Aorta (tissue), 5 donors: ENCODE measurements at regions not wholly inside any gene's neighbourhood (a gene's known extent, or its start where the extent isn't known, plus 50 kb on each side); places are given as distances from the start of the nearest gene placed in this dataset.

Experiments used
- ATAC-seq: fragments of 200-7000 bp; cut with Tn5 transposase; one replicate; pipeline ENCODE4 v1.9.1; 2022; ENCODE audit warnings: moderate library complexity; ENCODE audit not compliant: low FRiP score
- DNase-seq, 2 donors: peaks; one replicate each; pipeline ENCODE4 v3.0.0-alpha.2; 2020
- H3K27ac ChIP-seq, 2 donors: one replicate each; pipeline ENCODE4 v1.5.1; 2013; ENCODE audit warnings: low read length in 2 of 2, mild to moderate bottlenecking in 2 of 2, moderate library complexity in 2 of 2, control low read depth in 1 of 2, inconsistent platforms in 1 of 2, low read depth in 1 of 2
- H3K27me3 ChIP-seq, 2 donors: one replicate each; pipeline ENCODE4 v1.6.1; 2013; ENCODE audit warnings: control low read depth in 1 of 2, low read length in 1 of 2, mild to moderate bottlenecking in 1 of 2, moderate library complexity in 1 of 2; ENCODE audit not compliant: insufficient read depth in 2 of 2, control insufficient read depth in 1 of 2
- H3K36me3 ChIP-seq, 2 donors: one replicate each; pipeline ENCODE4 v1.6.1; 2013; ENCODE audit warnings: control low read depth in 1 of 2, low read length in 1 of 2, mild to moderate bottlenecking in 1 of 2; ENCODE audit not compliant: insufficient read depth in 2 of 2, control insufficient read depth in 1 of 2
- H3K4me1 ChIP-seq, 2 donors: one replicate each; pipeline ENCODE4 v1.6.1; 2013; ENCODE audit warnings: low read length in 2 of 2, control low read depth in 1 of 2, mild to moderate bottlenecking in 1 of 2, moderate library complexity in 1 of 2; ENCODE audit not compliant: insufficient read depth in 2 of 2, control insufficient read depth in 1 of 2
- H3K4me3 ChIP-seq, 2 donors: one replicate each; pipeline ENCODE4 v1.5.1; 2013; ENCODE audit warnings: low read length in 2 of 2, control low read depth in 1 of 2, mild to moderate bottlenecking in 1 of 2
- H3K9me3 ChIP-seq: one replicate; pipeline ENCODE4 v1.6.1; 2013; ENCODE audit warnings: mild to moderate bottlenecking, low read length; ENCODE audit not compliant: control insufficient read depth
- WGBS, 2 donors: extraction: QIAGEN DNeasy Blood & Tissue Kit; methylation state at CpG; one replicate each; pipeline ENCODE4 v1.1.7; 2013; 5-methylcytosine and 5-hydroxymethylcytosine counted together
- intact Hi-C, 2 donors: fragments of 100-400 bp; cut with DNase I; formaldehyde crosslinking; loops; one replicate each; pipeline versions ENCODE4 v1.14.2 to v1.15.0; 2022
- donor health status: healthy with polysubstance abuse.
- donor health status: Bipolar disorder and iron deficiency.
- donor health status: DM: no; HTN: no; CAD: no.
- donor health status: DM: no; HTN: no; CAD: no.
- donor health status: DM: yes; HTN: yes; CAD: no.

- no peak for DNase-seq
- no peaks in the 10 kb centered on the region for H3K4me1 ChIP-seq
- intact Hi-C loops, result no loop called here
- H3K9me3 ChIP-seq, result no peaks in the 10 kb centered on the region
- H3K36me3 ChIP-seq, result no peaks in the 10 kb centered on the region
- WGBS, 2 donors, result 62 to 64% methylated on average over 3 of the region's 3 CpGs
- no peak for ATAC-seq
- H3K27me3 ChIP-seq, result peaks cover 0 to 2% of the 10 kb centered on the region in 2 donors
- H3K27ac ChIP-seq, result no peak overlapping the region
- H3K4me3 ChIP-seq, result no peak overlapping the region
Measured at GRCh38 chr3:182050932-182051331, 339.2 kb downstream of the SOX2 start.

GRCh38 chr3:182052332-182052731 is 340.6 kb downstream of the SOX2 start:
- ATAC-seq (no peak), DNase-seq (no peak)
- WGBS, 2 donors, result 23 to 31% methylated on average over 1 of the region's 1 CpG
- Histone ChIP-seq H3K9me3 (no peaks in the 10 kb centered on the region), H3K36me3 (no peaks in the 10 kb centered on the region), H3K27me3 (peaks cover 0 to 2% of the 10 kb centered on the region in 2 donors), H3K4me3 (no peak overlapping the region), H3K4me1 (no peaks in the 10 kb centered on the region), H3K27ac (no peak overlapping the region)
- intact Hi-C loops, result no loop called here

GRCh38 chr3:182052757-182053156 is 341.0 kb downstream of the SOX2 start:
- no peak overlapping the region for H3K27ac ChIP-seq
- ATAC-seq (no peak), DNase-seq (no peak)
- H3K4me1 ChIP-seq, result no peaks in the 10 kb centered on the region
- no peaks in the 10 kb centered on the region for H3K36me3 ChIP-seq
- intact Hi-C loops, result no loop called here
- 57 to 59% methylated on average over 2 of the region's 2 CpGs for WGBS, 2 donors
- H3K9me3 ChIP-seq, result no peaks in the 10 kb centered on the region
- H3K4me3 ChIP-seq, result no peak overlapping the region
- peaks cover 0 to 2% of the 10 kb centered on the region in 2 donors for H3K27me3 ChIP-seq

- DNase-seq (no peak), ATAC-seq (no peak)
- no peaks in the 10 kb centered on the region for H3K4me1 ChIP-seq
- no peak overlapping the region for H3K4me3 ChIP-seq
- peaks cover 0 to 2% of the 10 kb centered on the region in 2 donors for H3K27me3 ChIP-seq
- WGBS, 2 donors, result 91 to 93% methylated on average over 1 of the region's 1 CpG
- H3K27ac ChIP-seq, result no peak overlapping the region
- no peaks in the 10 kb centered on the region for H3K36me3 ChIP-seq
- no peaks in the 10 kb centered on the region for H3K9me3 ChIP-seq
- intact Hi-C loops, result no loop called here
Measured at GRCh38 chr3:182058488-182058887, 346.8 kb downstream of the SOX2 start.

GRCh38 chr3:182063742-182064141 is 352.0 kb downstream of the SOX2 start:
- no peak for ATAC-seq
- DNase-seq, result no peak
- Histone ChIP-seq H3K36me3 (no peaks in the 10 kb centered on the region), H3K9me3 (no peaks in the 10 kb centered on the region), H3K27me3 (no peaks in the 10 kb centered on the region), H3K4me3 (no peak overlapping the region), H3K4me1 (no peaks in the 10 kb centered on the region), H3K27ac (no peak overlapping the region)
- WGBS, 2 donors, result 38 to 57% methylated on average over 1 of the region's 1 CpG
- intact Hi-C loops, result no loop called here

- no peaks in the 10 kb centered on the region for H3K4me1 ChIP-seq
- WGBS, 2 donors, result 58 to 81% methylated on average over 4 of the region's 4 CpGs
- ATAC-seq, result no peak
- no peak for DNase-seq
- no peaks in the 10 kb centered on the region for H3K9me3 ChIP-seq
- H3K4me3 ChIP-seq, result no peak overlapping the region
- intact Hi-C loops, result no loop called here
- H3K27ac ChIP-seq, result no peak overlapping the region
- no peaks in the 10 kb centered on the region for H3K36me3 ChIP-seq
- no peaks in the 10 kb centered on the region for H3K27me3 ChIP-seq
Measured at GRCh38 chr3:182067423-182067822, 355.7 kb downstream of the SOX2 start.

- no peaks in the 10 kb centered on the region for H3K27me3 ChIP-seq
- no peak overlapping the region for H3K27ac ChIP-seq
- no peaks in the 10 kb centered on the region for H3K4me1 ChIP-seq
- 38 to 48% methylated on average over 3 of the region's 3 CpGs for WGBS, 2 donors
- H3K9me3 ChIP-seq, result no peaks in the 10 kb centered on the region
- no peak for DNase-seq
- intact Hi-C loops, result no loop called here
- H3K36me3 ChIP-seq, result no peaks in the 10 kb centered on the region
- no peak overlapping the region for H3K4me3 ChIP-seq
- no peak for ATAC-seq
Measured at GRCh38 chr3:182078316-182078715, 366.6 kb downstream of the SOX2 start.

GRCh38 chr3:182078929-182079328 is 367.2 kb downstream of the SOX2 start:
- intact Hi-C loops, result no loop called here
- Histone ChIP-seq H3K4me3 (no peak overlapping the region), H3K4me1 (no peaks in the 10 kb centered on the region), H3K27me3 (no peaks in the 10 kb centered on the region), H3K27ac (no peak overlapping the region), H3K36me3 (no peaks in the 10 kb centered on the region), H3K9me3 (no peaks in the 10 kb centered on the region)
- ATAC-seq (no peak), DNase-seq (no peak)
- WGBS, 2 donors, result 65 to 67% methylated on average over 5 of the region's 5 CpGs

GRCh38 chr3:182081096-182081495 is 369.4 kb downstream of the SOX2 start:
- Histone ChIP-seq H3K9me3 (no peaks in the 10 kb centered on the region), H3K27me3 (no peaks in the 10 kb centered on the region), H3K4me3 (no peak overlapping the region), H3K4me1 (no peaks in the 10 kb centered on the region), H3K36me3 (no peaks in the 10 kb centered on the region), H3K27ac (no peak overlapping the region)
- 61 to 63% methylated on average over 4 of the region's 4 CpGs for WGBS, 2 donors
- no peak for DNase-seq
- intact Hi-C loops, result no loop called here
- no peak for ATAC-seq
